Germinal center (tissue), 1 donor: ENCODE measurements at regions not wholly inside any gene's neighbourhood (a gene's known extent, or its start where the extent isn't known, plus 50 kb on each side); places are given as distances from the start of the nearest gene placed in this dataset.
"Not testable (repeated sequence)": the region's sequence is repeated elsewhere in the genome, so short reads cannot be mapped to it uniquely, and the experiment has no call there.

Experiments used
- DNase-seq: peaks from one replicate; pipeline ENCODE4 v3.0.0; 2012; ENCODE audit warnings: mixed read lengths, low spot score

- no peak for DNase-seq
Measured at GRCh38 chr5:8714861-8715260, 831.0 kb downstream of the SEMA5A start.

GRCh38 chr5:8719796-8720195 lies 826.1 kb downstream of the SEMA5A start:
- no peak for DNase-seq

- no peak for DNase-seq
Measured at GRCh38 chr5:8720506-8720905, 825.4 kb downstream of the SEMA5A start.

GRCh38 chr5:8721536-8721935 lies 824.3 kb downstream of the SEMA5A start:
- DNase-seq = no peak

GRCh38 chr5:8726383-8727036 lies 819.4 kb downstream of the SEMA5A start:
- DNase-seq = no peak

DNA sequence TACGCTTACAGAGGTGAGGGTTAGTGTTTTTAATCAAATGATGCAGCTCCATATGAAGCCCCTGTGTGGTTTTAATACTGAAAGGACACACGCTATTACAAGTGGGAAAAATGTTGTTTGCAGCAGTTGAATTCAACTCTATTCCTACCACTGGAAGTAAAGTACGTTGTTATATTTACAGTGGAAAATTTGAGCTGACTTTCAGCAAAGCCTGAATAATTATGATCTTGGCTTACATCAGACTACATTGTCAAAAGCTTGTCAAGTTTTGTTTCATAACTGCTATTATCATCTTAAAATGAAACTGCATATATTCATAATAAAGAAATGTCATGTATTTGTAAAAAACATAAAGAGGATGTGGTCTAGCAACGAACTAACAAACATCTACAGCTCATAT lies 818.5 kb downstream of the SEMA5A start:
- DNase-seq = no peak

GRCh38 chr5:8729437-8729836 lies 816.4 kb downstream of the SEMA5A start:
- no peak for DNase-seq

DNA sequence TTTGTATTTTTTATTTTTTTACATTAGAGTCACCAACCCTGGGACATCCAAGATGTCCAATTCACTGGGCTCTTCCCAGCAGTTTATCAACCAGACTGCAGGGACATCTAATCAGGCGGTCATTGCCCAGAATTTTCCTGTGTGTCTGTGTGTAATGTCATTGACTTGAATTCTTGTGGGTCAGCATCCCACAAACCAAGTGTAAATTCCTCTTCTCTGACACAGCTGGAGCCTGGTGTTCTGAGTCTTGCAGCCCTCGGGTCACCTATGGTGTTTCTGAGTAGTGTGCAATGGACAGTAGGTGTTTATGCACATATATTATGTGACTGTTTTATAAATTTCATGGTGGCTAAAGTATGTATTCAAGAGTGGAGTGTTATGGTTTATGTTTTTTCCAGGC lies 815.7 kb downstream of the SEMA5A start:
- no peak for DNase-seq

- DNase-seq = not testable (repeated sequence)
Measured at GRCh38 chr5:8731110-8731509, 814.8 kb downstream of the SEMA5A start.

GRCh38 chr5:8740595-8740994 lies 805.3 kb downstream of the SEMA5A start:
- DNase-seq = no peak

DNA sequence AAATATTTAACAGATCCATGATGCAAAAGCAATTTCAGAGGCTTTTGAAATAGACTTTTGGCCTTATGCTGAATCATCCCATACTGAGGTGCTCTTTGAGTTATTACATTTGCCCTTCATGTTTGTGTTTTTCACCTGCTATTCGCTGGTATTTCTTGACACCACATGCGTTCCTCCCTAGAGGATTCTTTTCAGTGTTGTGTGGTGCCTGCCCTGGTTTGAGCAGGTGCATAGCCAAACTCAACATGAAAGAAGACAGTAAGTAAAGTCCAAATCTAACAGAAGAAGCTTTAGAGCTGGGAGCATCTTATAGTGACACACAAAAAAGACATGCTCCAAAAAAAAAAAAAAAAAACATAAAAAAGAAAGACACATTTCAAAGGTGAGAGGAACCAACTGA lies 796.3 kb downstream of the SEMA5A start:
- DNase-seq = no peak

GRCh38 chr5:8750100-8750499 lies 795.8 kb downstream of the SEMA5A start:
- DNase-seq = no peak

GRCh38 chr5:8751971-8752370 lies 793.9 kb downstream of the SEMA5A start:
- DNase-seq = no peak

DNA sequence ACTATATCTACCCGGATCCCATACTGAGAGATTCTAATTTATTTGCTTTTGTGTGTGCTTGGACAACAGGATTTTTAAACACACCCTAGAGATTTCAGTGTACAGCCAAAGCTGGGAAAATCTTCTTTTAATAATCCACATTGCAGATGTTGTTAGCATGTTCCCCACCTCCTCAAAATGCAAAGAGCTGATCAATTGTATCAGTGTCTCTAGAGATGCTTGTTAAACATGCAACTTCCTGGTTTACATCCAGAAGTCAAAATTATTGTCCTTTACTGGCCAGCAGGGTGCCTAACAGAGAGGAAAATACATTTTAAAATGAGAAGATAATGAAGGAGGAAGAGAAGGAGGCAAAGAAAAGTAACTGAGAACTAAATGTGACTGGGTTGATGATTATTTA lies 793.3 kb downstream of the SEMA5A start:
- DNase-seq = no peak

DNA sequence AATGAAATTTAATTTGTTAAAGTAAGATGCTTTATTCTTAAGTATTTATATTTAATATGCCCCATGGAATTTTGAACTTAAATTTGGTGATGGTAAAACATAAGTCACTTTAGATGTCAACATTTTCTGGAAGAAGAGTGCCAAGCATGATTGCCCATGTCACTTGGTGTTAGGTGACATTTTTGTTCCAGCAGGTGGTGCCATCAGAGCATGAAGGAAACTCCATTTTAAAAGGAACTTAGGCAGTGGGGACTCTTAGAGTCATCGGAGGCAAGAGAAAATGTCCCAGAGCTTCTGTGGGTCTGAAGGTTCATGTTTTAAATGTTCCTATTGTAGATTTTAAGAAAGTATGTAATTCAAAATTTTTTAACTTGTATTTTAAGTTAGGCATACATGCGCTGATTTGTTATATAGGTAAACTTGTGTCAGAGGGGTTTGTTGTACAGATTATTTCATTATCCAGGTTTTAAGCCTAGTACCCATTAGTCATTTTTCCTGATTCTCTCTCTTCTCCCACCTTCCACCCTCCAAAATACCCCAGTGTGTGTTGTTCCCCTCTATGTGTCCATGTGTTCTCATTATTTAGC lies 789.3 kb downstream of the SEMA5A start:
- DNase-seq = no peak

DNA sequence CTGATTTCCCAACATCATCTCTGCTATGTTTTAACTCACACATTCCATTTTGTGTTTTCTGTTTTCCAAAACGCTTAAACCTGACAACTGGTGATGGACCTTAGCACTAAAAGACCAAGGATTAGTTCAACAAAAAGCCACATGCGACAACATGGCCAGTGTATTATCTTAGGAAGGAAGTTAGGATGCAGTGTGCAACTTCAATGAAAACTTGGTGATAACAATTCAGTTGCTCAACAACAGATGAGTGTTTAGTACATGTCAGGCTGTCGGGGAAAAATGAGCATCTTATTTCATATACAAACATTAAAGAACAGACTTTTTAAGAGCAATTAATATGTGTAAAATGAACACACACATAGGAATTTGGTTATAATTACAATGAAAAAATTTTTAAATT lies 780.0 kb downstream of the SEMA5A start:
- DNase-seq = no peak

DNA sequence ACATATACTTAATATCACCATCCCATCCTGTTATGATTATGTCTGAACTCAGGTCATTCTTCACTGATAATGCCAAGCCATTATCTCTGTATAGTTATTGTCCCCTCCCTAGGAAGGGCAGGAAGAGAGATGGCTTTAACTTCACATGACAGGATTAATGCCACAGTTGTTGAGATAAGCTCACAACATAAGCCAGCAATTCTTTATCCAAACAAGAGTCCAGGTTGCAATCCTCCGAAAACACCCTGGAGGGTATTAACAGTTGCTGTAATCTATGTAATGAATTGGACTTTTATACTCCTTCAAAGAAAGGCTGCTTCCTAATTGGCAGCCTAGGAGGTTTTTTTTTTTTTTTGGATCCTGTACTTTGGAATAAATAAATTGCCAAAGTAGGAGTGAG lies 779.4 kb downstream of the SEMA5A start:
- no peak for DNase-seq

DNA sequence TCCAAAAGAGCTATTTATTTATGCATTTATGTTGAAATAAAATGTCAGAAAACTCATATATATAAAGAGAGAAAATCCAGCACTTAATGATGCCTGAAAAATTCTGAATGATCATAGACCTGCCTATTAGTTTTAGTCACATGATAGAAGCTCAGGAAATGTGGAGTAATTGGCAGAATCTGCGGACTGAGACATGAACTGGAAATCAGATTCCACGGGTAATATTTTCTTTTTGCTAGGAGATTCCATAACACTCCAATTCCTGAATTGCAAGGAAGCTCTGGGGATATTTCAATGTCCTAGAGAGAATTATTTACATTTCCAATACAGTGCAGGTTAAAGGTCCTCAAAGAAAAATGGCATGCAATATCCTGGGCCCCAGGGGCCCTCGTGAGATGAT lies 778.8 kb downstream of the SEMA5A start:
- DNase-seq = no peak

GRCh38 chr5:8767746-8768145 lies 778.1 kb downstream of the SEMA5A start:
- DNase-seq = no peak

GRCh38 chr5:8769631-8770030 lies 776.2 kb downstream of the SEMA5A start:
- no peak for DNase-seq

GRCh38 chr5:8770431-8770830 lies 775.4 kb downstream of the SEMA5A start:
- no peak for DNase-seq

DNA sequence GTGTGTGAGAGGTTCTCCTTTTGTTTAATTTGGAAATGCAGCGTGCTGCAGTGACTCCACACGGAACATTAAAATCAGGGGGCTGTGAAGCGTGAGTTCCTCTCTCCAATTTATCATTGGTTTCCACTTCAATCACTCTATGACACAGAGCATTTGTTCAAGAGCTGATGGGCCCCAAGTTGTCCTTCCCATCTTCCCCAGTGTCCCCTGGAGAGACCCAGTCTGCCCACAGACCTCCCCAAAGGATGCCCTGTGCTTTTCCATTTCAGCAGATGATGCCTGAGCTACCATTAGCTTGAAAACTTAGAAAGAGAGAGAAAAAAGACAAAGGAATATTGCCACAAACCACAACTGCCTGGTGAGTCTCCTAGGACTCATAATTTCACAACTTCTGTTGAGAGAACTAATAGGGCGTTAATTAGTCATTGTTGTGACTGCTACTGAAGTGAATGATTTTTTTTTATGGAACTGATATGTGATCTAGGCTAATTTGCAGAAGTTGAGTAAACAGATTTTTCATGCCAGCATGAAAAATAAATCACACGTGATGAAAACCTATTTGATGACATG lies 772.7 kb downstream of the SEMA5A start:
- DNase-seq = no peak

- no peak for DNase-seq
Measured at GRCh38 chr5:8784692-8785091, 761.2 kb downstream of the SEMA5A start.

DNA sequence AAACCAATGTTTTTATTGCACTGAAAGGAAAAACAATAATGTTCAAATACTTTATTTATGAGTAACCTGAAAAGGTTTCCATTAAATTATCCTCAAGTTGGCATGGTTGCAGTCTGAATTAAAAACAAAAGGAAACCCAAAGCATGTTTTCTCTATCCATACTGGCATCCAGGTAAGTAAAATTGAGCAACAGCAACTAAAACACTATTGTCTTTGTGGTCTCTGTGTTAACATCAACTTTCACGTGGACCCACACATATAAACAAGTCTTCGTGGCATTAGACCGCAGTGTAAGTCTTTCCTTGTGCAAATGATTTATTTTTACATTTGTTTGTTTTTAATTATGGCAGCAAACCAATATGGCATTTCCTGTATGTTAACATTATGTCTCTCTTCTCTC lies 757.6 kb downstream of the SEMA5A start:
- no peak for DNase-seq
